GM12865 (cell line): ENCODE measurements at regions not wholly inside any gene's neighbourhood (a gene's known extent, or its start where the extent isn't known, plus 50 kb on each side); places are given as distances from the start of the nearest gene placed in this dataset.

Experiments used
- DNase-seq: peaks from one replicate; pipeline ENCODE4 v3.0.0; 2010; ENCODE audit warnings: low read depth
- H3K4me3 ChIP-seq: 2 replicates; pipeline ENCODE4 v1.5.1; 2011; ENCODE audit warnings: mild to moderate bottlenecking, low read depth, low read length, control low read depth
- TF ChIP-seq, protein P1 (sequence below): IDR thresholded peaks from 2 replicates; pipeline ENCODE4 v1.5.1; 2011; ENCODE audit warnings: low read length, control low read depth, low read depth, inconsistent platforms; ENCODE audit not compliant: insufficient read depth; ENCODE audit errors: missing control alignments

DNA sequence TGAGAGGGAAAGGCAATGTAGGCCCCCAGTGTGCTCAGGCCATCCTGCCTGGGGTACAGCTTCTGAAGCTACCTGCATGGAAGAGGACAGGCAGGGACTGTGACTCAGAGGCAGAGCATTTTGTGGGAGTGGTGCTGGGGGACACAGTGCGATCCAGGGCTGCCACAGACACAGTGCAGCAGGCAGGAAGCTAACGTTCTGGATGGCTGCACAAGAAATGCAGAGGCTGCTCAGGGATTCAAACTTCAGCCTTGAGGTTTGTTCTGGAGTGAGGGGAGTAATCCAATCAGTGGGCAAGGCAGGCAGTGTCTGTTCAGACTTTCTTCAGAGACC is 648.0 kb upstream of the IGFBP3 start:
- TF ChIP-seq, protein P1, sequence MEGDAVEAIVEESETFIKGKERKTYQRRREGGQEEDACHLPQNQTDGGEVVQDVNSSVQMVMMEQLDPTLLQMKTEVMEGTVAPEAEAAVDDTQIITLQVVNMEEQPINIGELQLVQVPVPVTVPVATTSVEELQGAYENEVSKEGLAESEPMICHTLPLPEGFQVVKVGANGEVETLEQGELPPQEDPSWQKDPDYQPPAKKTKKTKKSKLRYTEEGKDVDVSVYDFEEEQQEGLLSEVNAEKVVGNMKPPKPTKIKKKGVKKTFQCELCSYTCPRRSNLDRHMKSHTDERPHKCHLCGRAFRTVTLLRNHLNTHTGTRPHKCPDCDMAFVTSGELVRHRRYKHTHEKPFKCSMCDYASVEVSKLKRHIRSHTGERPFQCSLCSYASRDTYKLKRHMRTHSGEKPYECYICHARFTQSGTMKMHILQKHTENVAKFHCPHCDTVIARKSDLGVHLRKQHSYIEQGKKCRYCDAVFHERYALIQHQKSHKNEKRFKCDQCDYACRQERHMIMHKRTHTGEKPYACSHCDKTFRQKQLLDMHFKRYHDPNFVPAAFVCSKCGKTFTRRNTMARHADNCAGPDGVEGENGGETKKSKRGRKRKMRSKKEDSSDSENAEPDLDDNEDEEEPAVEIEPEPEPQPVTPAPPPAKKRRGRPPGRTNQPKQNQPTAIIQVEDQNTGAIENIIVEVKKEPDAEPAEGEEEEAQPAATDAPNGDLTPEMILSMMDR, result no peak
- DNase-seq, result no peak

DNA sequence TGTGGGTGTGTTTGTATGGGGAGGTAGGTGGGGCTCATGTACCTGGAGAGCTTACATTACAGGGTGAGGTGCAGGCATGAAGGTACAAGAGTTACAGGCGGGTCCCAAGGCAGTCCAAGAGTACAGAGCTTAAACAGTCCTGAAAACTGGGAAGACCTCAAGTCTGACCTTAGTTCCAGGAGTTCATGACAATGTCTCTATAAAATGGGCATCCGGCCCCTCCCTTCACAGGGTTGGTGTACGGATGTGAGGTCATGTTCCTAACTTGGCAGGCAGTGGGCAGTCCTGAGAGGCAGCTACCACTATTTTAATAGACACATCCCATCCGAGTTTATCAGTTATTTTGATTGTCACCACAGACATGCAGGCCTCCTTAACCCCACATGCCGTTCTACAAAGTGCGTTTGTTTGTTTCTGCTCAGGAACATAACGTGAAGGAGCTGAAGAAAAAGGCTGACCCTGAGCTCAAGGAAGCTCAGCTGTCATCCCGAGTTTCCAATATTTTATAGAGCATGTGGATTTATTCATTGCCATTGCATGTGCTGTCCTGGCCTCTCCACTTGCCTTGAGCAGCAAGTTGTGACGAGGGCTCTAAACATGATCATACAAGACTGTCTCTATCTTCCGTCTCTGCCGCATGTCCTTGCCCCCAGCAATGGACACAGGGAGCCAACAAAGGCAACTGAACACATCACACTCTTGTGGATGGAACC is 647.5 kb upstream of the IGFBP3 start:
- DNase-seq, result no peak
- TF ChIP-seq, protein P1, result no peak
- H3K4me3 ChIP-seq, result no peak overlapping the region

More for the DNA sequence above, 648.0 kb upstream of the IGFBP3 start:
- H3K4me3 ChIP-seq, result no peak overlapping the region

DNA sequence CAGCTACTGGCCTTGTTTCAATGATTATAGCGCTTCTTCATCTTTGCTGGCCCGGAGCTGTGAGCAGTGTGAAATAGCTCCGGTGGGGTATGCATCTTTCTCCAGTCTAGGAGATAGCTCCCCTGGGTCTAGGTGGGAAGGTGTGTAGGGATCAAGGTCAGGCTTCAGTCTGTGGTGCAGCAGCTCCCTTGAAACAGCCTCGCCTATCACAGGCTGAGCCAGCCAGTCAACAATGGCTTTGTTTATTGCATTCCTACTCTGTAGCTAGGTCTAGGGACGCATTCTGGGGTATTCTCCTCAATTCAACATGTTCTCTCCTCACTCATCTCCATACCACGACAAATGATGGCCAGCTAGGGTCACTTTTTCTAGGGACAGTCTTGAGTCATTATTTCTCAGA is 646.8 kb upstream of the IGFBP3 start:
- DNase-seq, result no peak
- TF ChIP-seq, protein P1, result no peak
- H3K4me3 ChIP-seq, result no peak overlapping the region

DNA sequence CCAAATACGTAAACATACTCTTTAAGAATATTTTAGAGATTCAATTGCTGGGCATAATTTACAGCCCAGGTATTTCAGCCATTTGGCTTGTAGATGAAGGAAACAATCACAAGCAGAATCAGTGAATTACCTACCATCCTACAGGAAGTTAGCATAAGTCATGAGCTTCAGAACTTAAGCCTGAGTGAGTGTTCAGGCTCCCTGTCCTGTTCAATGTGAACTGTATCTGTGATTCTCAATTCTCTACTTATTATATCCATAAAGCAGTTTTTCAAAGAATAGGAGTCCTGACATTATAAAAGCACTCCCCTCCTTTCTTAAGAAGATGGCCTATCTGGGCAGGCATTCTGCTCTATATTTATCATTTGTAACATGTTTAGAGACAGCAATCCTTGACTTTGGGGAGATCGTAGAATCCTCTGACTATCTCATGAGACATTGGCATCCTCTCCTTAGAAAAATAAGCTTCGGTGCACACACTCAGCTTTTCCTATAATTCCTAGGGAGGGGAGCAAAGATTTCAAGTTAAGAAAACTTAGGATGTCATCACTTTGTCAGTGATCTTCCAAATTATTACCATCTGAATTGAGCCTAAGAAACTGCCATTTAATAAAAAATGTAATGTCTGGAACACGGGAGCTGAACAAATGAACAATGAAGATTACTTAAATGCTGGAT is 645.2 kb upstream of the IGFBP3 start:
- H3K4me3 ChIP-seq, result no peak overlapping the region
- no peak for DNase-seq
- TF ChIP-seq, protein P1, result no peak

DNA sequence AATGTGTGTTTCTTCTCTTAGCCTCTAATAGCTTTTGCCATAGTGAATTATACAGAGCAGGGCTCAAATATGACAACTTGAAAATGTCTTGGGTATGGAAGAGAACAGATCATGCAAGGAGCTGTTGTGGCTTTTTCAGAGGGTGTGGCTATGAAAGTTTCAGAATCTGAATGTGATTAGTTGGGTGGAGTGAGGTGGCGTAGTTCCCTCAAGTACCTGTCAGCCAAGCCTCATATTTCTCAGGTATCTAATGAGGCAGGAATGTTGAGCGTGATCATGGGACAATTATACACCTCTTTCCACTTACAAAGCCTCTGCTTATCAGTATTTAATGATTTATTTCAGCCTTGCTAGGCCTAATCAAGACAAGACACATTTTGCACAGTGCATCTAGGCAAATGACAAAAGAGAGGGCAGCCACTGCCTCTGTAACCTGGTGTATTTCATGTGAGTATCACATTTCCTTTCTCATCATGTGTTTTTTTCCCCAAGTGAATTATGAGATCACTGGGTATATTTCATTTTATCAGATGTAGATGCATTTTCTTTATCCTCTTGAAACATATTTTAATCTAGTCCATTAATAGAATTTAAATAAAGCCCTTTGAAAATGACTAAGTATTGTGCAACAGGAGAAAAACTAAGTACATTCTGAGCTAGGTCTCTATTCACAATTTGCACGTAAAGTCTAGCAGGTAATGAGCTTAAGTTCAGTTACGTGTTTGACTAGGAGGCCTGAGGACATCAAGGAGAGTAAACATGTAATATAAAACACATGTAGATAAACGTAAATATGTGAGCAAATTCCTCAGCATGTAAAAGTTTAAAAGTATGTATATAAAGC is 644.4 kb upstream of the IGFBP3 start:
- TF ChIP-seq, protein P1, result no peak
- no peak overlapping the region for H3K4me3 ChIP-seq
- peak; percentile 24 for DNase-seq

DNA sequence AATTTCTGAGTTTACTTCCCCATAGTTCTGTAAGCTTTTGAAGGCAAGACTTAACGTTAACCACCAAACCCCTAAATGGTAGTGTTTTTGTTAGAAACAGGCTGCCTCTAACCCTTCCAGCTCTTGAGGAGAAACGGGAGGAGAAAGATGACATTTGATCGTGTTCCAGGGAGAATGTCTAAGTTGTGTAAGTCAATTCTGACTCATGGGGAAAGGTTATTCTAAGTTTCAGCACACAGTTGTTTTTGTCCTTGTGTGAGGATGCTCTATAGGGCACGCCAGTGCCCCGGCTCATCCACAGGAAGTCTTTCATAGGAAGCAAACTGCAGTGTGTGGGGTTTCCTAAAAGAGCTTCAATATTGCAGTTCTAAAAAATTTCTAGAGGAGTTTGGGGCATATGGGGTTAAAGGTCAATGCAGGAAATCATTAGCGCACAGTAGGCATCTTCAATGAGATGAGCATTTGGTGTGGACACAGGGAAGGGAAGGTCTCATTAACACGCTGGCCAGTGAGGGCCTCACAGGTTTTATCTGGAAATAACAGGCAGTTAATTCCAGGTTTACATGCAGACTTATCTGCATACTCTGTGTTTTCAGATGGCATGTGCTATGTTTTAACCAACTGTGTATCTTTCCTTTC is 638.2 kb upstream of the IGFBP3 start:
- H3K4me3 ChIP-seq, result no peak overlapping the region
- no peak for DNase-seq
- TF ChIP-seq, protein P1, result no peak
